CD14-positive monocyte (primary cell): ENCODE measurements at regions not wholly inside any gene's neighbourhood (a gene's known extent, or its start where the extent isn't known, plus 50 kb on each side); places are given as distances from the start of the nearest gene placed in this dataset.

Source experiments
- DNase-seq, 3 donors: peaks; one replicate each; pipeline ENCODE4 v3.0.0-alpha.2; 2011 to 2022
- H2AFZ ChIP-seq: 2 replicates; pipeline ENCODE4 v1.6.0; 2012; ENCODE audit warnings: mild to moderate bottlenecking, low read depth, low read length, inconsistent platforms; ENCODE audit not compliant: insufficient read depth, poor library complexity, severe bottlenecking
- H3K27ac ChIP-seq, 2 donors: 1 replicate in 1 of 2; 2 replicates in 1 of 2; pipeline ENCODE4 v1.5.1; 2012 to 2013; ENCODE audit warnings: low read length in 2 of 2, control low read depth in 1 of 2, inconsistent platforms in 1 of 2, low read depth in 1 of 2, mild to moderate bottlenecking in 1 of 2
- H3K27me3 ChIP-seq, 2 donors: one replicate each; pipeline versions ENCODE4 v1.6.0 to v1.6.1; 2011 to 2013; ENCODE audit warnings: low read length in 2 of 2; ENCODE audit not compliant: control insufficient read depth in 2 of 2, insufficient read depth in 2 of 2
- H3K36me3 ChIP-seq, 2 donors: replicated peaks in 1 of 2; 1 replicate in 1 of 2; 2 replicates in 1 of 2; pipeline versions ENCODE4 v1.5.1 to v1.6.1; 2012 to 2013; ENCODE audit warnings: low read length in 2 of 2, control low read depth in 1 of 2, inconsistent platforms in 1 of 2, mild to moderate bottlenecking in 1 of 2; ENCODE audit not compliant: insufficient read depth in 2 of 2, control insufficient read depth in 1 of 2
- H3K4me1 ChIP-seq, 2 donors: 1 replicate in 1 of 2; 2 replicates in 1 of 2; pipeline versions ENCODE4 v1.5.1 to v1.6.1; 2012 to 2013; ENCODE audit warnings: low read length in 2 of 2, control low read depth in 1 of 2, inconsistent platforms in 1 of 2, mild to moderate bottlenecking in 1 of 2, moderate library complexity in 1 of 2; ENCODE audit not compliant: insufficient read depth in 2 of 2, control insufficient read depth in 1 of 2
- H3K4me2 ChIP-seq: replicated peaks from 2 replicates; pipeline ENCODE3; 2012; ENCODE audit warnings: low read length, moderate library complexity, mild to moderate bottlenecking; ENCODE audit not compliant: poor library complexity, severe bottlenecking; ENCODE audit errors: extremely low read depth
- H3K4me3 ChIP-seq, 3 experiments: fragments of 200-600 bp in 1 of 3; sonication (generic) in 1 of 3; replicated peaks in 1 of 3; 1 replicate in 2 of 3; 2 replicates in 1 of 3; pipeline ENCODE4 v1.5.1; 2011 to 2013; ENCODE audit warnings: low read length in 3 of 3, mild to moderate bottlenecking in 3 of 3, control low read depth in 2 of 3, low read depth in 2 of 3, inconsistent platforms in 1 of 3, moderate library complexity in 1 of 3
- H3K79me2 ChIP-seq: 2 replicates; pipeline ENCODE4 v1.6.0; 2012; ENCODE audit warnings: mild to moderate bottlenecking, control low read depth, inconsistent platforms, low read length, moderate library complexity; ENCODE audit not compliant: insufficient read depth
- H3K9ac ChIP-seq: 2 replicates; pipeline ENCODE4 v1.6.0; 2017; ENCODE audit warnings: low read length, mild to moderate bottlenecking; ENCODE audit not compliant: insufficient read depth, poor library complexity, severe bottlenecking
- H3K9me3 ChIP-seq, 2 donors: replicated peaks in 1 of 2; 1 replicate in 1 of 2; 2 replicates in 1 of 2; pipeline versions ENCODE4 v1.5.1 to v1.6.1; 2012 to 2013; ENCODE audit warnings: low read length in 2 of 2, control low read depth in 1 of 2; ENCODE audit not compliant: control insufficient read depth in 1 of 2, insufficient read depth in 1 of 2
- H4K20me1 ChIP-seq: 2 replicates; pipeline ENCODE4 v1.6.0; 2012; ENCODE audit warnings: mild to moderate bottlenecking, low read length, control low read depth, moderate library complexity; ENCODE audit not compliant: insufficient read depth
- H3K27ac Mint-ChIP-seq, 7 donors: one replicate each; pipeline ENCODE4 v1.8.0; 2020; ENCODE audit warnings: mild to moderate bottlenecking in 7 of 7, mixed read lengths in 7 of 7, moderate library complexity in 6 of 7, inconsistent platforms in 2 of 7
- H3K27me3 Mint-ChIP-seq, 3 donors: one replicate each; pipeline ENCODE4 v1.8.0; 2021 to 2022; ENCODE audit warnings: low read depth in 3 of 3, mild to moderate bottlenecking in 3 of 3, mixed read lengths in 3 of 3, moderate library complexity in 3 of 3, inconsistent platforms in 1 of 3
- H3K36me3 Mint-ChIP-seq, 2 donors: one replicate each; pipeline ENCODE4 v1.8.0; 2020; ENCODE audit warnings: mixed read lengths in 2 of 2, inconsistent platforms in 1 of 2, mild to moderate bottlenecking in 1 of 2
- H3K4me1 Mint-ChIP-seq: one replicate; pipeline ENCODE4 v1.8.0; 2020; ENCODE audit warnings: mild to moderate bottlenecking, mixed read lengths
- H3K4me3 Mint-ChIP-seq, 2 donors: one replicate each; pipeline ENCODE4 v1.8.0; 2020; ENCODE audit warnings: mild to moderate bottlenecking in 2 of 2, mixed read lengths in 2 of 2, moderate library complexity in 1 of 2
- H3K9me3 Mint-ChIP-seq, 7 donors: one replicate each; pipeline ENCODE4 v1.8.0; 2020 to 2022; ENCODE audit warnings: mixed read lengths in 7 of 7, mild to moderate bottlenecking in 6 of 7, moderate library complexity in 6 of 7, inconsistent platforms in 2 of 7
- WGBS: methylation state at CpG from one replicate; pipeline ENCODE4 v1.1.5; 2013; ENCODE audit warnings: missing lambda C conversion rate; ENCODE audit not compliant: insufficient coverage; 5-methylcytosine and 5-hydroxymethylcytosine counted together
- intact Hi-C, 2 donors: fragments of 100-400 bp; cut with micrococcal nuclease; formaldehyde crosslinking; loops; one replicate each; pipeline versions ENCODE4 v1.15.0 to v1.15.1; 2023
- TF ChIP-seq, protein P1 (sequence below): fragments of 200-600 bp; IDR thresholded peaks from one replicate; pipeline ENCODE4 v1.8.0; 2022; ENCODE audit warnings: antibody characterized with exemption, mild to moderate bottlenecking

DNA sequence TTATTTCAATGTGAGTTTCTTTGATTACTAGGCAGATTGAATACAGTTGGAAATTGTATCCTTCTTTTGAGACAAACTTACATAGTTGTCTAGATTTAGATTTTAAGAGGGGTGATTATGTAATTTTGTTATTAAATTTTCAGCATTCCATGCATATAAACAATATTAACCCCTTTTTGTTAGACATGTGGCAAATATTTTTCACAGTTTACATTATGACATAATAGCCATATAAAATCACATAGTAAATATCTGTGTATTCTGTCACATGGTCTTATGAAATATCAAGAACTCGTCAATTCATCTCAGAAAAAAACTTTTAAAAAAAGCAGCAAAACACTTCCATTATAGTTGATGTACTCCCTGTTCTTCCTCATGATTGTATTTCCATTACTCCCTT is 243.8 kb downstream of the CYP26B1 start:
- no CpG with 5 or more reads among the region's 1 CpG for WGBS
- Mint-ChIP-seq H3K4me1 (no peaks in the 10 kb centered on the region), H3K9me3 (peaks cover 0 to 4% (median 1%) of the 10 kb centered on the region in 7 donors)

DNA sequence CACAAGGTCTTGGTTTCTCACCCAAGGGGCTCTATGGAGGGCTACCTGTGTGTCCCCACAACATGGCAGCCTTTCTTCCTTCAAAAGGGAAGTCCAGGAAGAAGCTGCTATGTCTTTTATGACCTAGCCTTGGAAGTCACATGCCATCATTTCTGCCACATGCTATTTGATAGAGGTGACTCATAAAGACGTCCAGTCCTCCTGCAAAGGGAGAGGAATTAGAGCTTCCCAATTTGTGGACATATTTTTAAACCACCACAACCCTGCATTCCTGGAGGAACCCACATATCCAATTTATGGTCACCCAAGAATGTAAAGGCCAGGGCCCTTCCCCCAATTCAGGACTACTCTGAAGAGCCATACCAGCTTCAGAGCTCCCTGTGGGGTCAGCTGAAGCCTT is 246.2 kb downstream of the CYP26B1 start:
- Histone ChIP-seq H3K27ac (no peak overlapping the region), H3K4me2 (no peak overlapping the region), H3K4me3 (no peak overlapping the region), H3K4me1 (no peaks in the 10 kb centered on the region), H4K20me1 (no peaks in the 10 kb centered on the region), H3K9me3 (no peaks in the 10 kb centered on the region), H3K79me2 (no peaks in the 10 kb centered on the region), H2AFZ (no peak overlapping the region), H3K27me3 (peaks cover 0 to 4% of the 10 kb centered on the region in 2 donors), H3K36me3 (no peaks in the 10 kb centered on the region), H3K9ac (no peak overlapping the region)
- Mint-ChIP-seq H3K4me1 (no peaks in the 10 kb centered on the region), H3K27me3 (peaks cover 5 to 10% (median 5%) of the 10 kb centered on the region in 3 donors), H3K9me3 (peaks cover 0 to 6% (median 0%) of the 10 kb centered on the region in 7 donors), H3K4me3 (no peak overlapping the region), H3K36me3 (no peaks in the 10 kb centered on the region), H3K27ac (peak overlapping the region in 1 of 7 donors; percentile 23)
- WGBS: no CpG with 5 or more reads among the region's 1 CpG
- no peak for DNase-seq
- intact Hi-C loops: no loop called here
- TF ChIP-seq, protein P1, sequence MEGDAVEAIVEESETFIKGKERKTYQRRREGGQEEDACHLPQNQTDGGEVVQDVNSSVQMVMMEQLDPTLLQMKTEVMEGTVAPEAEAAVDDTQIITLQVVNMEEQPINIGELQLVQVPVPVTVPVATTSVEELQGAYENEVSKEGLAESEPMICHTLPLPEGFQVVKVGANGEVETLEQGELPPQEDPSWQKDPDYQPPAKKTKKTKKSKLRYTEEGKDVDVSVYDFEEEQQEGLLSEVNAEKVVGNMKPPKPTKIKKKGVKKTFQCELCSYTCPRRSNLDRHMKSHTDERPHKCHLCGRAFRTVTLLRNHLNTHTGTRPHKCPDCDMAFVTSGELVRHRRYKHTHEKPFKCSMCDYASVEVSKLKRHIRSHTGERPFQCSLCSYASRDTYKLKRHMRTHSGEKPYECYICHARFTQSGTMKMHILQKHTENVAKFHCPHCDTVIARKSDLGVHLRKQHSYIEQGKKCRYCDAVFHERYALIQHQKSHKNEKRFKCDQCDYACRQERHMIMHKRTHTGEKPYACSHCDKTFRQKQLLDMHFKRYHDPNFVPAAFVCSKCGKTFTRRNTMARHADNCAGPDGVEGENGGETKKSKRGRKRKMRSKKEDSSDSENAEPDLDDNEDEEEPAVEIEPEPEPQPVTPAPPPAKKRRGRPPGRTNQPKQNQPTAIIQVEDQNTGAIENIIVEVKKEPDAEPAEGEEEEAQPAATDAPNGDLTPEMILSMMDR: no peak

More for the DNA sequence above, 243.8 kb downstream of the CYP26B1 start:
- Histone ChIP-seq H3K27ac (no peak overlapping the region), H3K9ac (no peak overlapping the region), H3K36me3 (no peaks in the 10 kb centered on the region), H3K79me2 (no peaks in the 10 kb centered on the region), H4K20me1 (no peaks in the 10 kb centered on the region), H3K9me3 (peaks cover 0 to 4% of the 10 kb centered on the region in 2 donors), H3K4me3 (no peak overlapping the region), H3K4me1 (no peaks in the 10 kb centered on the region), H3K4me2 (no peak overlapping the region), H2AFZ (no peak overlapping the region), H3K27me3 (peaks cover 0 to 4% of the 10 kb centered on the region in 2 donors)
- intact Hi-C loops: no loop called here
- TF ChIP-seq, protein P1: no peak
- DNase-seq: no peak
- H3K36me3 Mint-ChIP-seq: no peaks in the 10 kb centered on the region
- peaks cover 3 to 11% (median 8%) of the 10 kb centered on the region in 3 donors for H3K27me3 Mint-ChIP-seq
- no peak overlapping the region for H3K27ac Mint-ChIP-seq
- no peak overlapping the region for H3K4me3 Mint-ChIP-seq
